ENCODE measurements at regions not wholly inside any gene's neighbourhood (a gene's known extent, or its start where the extent isn't known, plus 50 kb on each side); places are given as distances from the start of the nearest gene placed in this dataset.

- Histone ChIP-seq H3K4me1 (ENCODE audit: control insufficient read depth, extremely low read depth, insufficient read depth, low read length) (no peaks in the 10 kb centered on the region), H4K20me1 (replicated peaks; ENCODE audit: control insufficient read depth, extremely low read depth, insufficient read depth, low read length) (no peaks in the 10 kb centered on the region), H2AFZ (ENCODE audit: low read depth, low read length) (no peak overlapping the region), H3K9ac (replicated peaks; ENCODE audit: extremely low read depth, insufficient read depth, low read length) (no peak overlapping the region), H3K27me3 (ENCODE audit: control insufficient read depth in 2 of 2, insufficient read depth in 2 of 2, low read length in 2 of 2) (no peaks in the 10 kb centered on the region), H3K4me2 (ENCODE audit: insufficient read depth, low read length) (no peak overlapping the region), H3K27ac (ENCODE audit: insufficient read depth, low read depth, low read length) (no peak overlapping the region), H3K36me3 (ENCODE audit: control insufficient read depth in 2 of 2, extremely low read depth in 1 of 2, insufficient read depth in 2 of 2, low read length in 2 of 2) (no peaks in the 10 kb centered on the region), H3K4me3 (replicated peaks in 1 of 3; ENCODE audit: insufficient read depth in 1 of 3, low read depth in 1 of 3, low read length in 3 of 3) (no peak overlapping the region), H3K9me1 (replicated peaks; ENCODE audit: control insufficient read depth, extremely low read depth, insufficient read depth, low read length) (peaks cover 2% of the 10 kb centered on the region), H3K79me2 (ENCODE audit: control insufficient read depth, insufficient read depth, low read length) (no peaks in the 10 kb centered on the region), H3K9me3 (replicated peaks; ENCODE audit: control insufficient read depth, insufficient read depth, low read length) (no peaks in the 10 kb centered on the region)
- TF ChIP-seq, protein P1, sequence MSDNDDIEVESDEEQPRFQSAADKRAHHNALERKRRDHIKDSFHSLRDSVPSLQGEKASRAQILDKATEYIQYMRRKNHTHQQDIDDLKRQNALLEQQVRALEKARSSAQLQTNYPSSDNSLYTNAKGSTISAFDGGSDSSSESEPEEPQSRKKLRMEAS (IDR thresholded peaks at IDR 0.05; ENCODE audit: insufficient read depth, insufficient read length): no peak
- no peak for TF ChIP-seq EZH2 (IDR thresholded peaks at IDR 0.05; ENCODE audit: borderline replicate concordance, low read depth, low read length, severe bottlenecking)
- no peak for TF ChIP-seq JUN (IDR thresholded peaks at IDR 0.05; ENCODE audit: borderline replicate concordance, insufficient read depth, insufficient read length, low read depth)
- no peak for TF ChIP-seq CTCF (IDR thresholded peaks at IDR 0.05; ENCODE audit: extremely low read depth in 1 of 2, insufficient read depth in 1 of 2, low read depth in 1 of 2, low read length in 2 of 2)
- TF ChIP-seq POLR2AphosphoS5 (IDR thresholded peaks at IDR 0.05; ENCODE audit: insufficient read depth, low read depth, low read length): no peak
- no peak for TF ChIP-seq MYC (IDR thresholded peaks at IDR 0.05; ENCODE audit: low read depth, low read length)
- TF ChIP-seq POLR2A (IDR thresholded peaks at IDR 0.05; ENCODE audit: low read depth, low read length): no peak
- POLR2A ChIA-PET: no interaction called here
- intact Hi-C loops (cut with micrococcal nuclease): no loop called here
- BruUV-seq (replicated peaks): no TSS peak
- dilution Hi-C loops (cut with MboI; ENCODE audit: extremely low pct_ligation_motif_present, low sequenced_read_pairs): no loop called here
- no peak for DNase-seq (ENCODE audit: low read depth, low spot score)
- CTCF ChIA-PET: no interaction called here
- no peak for FAIRE-seq
Measured at GRCh38 chr5:104213216-104213615, 650.6 kb upstream of the NUDT12 start.

Measured in endothelial cell of umbilical vein (primary cell).